HG02571 (cell line): ENCODE measurements at regions not wholly inside any gene's neighbourhood (a gene's known extent, or its start where the extent isn't known, plus 50 kb on each side); places are given as distances from the start of the nearest gene placed in this dataset.

Experiments used
- ATAC-seq: cut with Tn5 transposase; IDR thresholded peaks from one replicate; pipeline ENCODE4 v1.9.1; 2021; ENCODE audit warnings: mild to moderate bottlenecking, moderate library complexity; ENCODE audit not compliant: unreplicated experiment

DNA sequence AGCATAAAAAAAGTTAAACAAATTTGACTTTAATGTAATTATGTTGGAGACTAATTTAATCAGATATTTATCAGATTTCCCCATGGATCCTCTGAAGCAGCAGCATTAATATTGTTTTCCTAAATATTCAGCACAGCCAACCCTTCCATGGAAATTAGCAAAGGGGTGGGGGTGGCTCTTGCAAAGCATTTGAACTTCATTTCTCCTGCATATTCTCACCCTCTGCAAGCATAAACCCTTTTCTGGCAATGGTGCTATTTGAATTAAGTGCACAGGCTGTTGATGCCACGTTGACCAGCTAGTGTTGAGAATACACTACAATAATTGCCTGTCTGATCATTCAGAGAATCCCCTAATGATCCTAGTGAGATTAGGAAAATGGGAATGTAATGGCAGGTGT is 488.1 kb upstream of the KLF12 start:
- no peak for ATAC-seq

DNA sequence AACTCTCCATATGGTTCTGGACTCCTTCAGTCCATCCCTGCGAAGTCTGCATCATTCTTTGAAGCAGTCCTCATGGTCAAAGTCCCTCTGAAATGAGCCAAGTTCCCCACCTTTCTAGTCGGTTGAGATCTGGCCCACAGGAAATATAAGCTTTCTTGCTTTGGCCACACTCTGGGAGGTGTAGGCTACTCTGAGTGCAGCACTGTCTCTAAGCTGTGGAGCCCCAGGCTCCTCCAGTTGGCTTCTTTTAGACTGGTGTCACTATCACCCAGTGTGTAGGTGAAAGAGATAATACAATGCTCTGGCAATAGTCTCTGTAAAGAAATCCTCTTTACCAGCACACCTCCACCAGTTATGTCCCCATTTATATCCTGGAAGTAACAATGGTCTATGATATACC is 486.5 kb upstream of the KLF12 start:
- no peak for ATAC-seq

DNA sequence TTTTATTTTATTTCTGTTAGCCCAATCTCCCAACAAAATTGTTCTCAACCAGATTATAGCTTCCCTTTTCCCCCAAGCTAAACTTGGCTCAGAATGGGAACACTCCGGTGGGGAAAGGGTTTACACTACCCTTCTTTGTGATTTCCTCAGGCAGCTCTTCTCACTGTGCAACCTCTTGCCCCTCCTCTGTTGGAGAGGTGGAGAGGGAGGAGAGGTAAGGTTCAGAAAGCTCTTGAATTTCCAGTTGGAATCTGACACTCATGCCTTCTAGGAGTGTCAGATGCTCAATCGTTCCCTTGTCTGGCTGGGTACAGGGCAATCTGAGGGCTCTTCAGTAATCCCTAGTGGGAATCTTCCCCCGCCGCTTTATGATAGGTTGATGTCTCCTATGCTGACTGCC is 486.1 kb upstream of the KLF12 start:
- ATAC-seq = no peak

DNA sequence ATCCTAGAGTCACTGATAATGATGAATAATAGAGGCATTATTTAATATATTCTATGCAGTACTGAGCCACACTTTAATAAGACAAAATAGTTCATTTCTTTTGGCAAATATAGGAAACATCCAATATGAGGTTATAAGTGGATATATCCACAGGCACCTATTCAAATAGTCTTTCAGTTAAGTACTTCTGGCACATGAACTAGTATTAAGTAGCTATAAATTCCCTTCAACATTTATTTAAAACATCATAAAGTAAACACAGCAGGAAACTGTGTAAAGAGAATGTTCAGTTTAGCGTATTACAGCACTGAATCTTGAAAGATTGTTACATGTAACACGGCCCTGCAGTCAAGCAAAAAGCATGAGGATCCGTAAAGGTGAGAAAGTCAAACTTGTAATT is 463.3 kb upstream of the KLF12 start:
- no peak for ATAC-seq

DNA sequence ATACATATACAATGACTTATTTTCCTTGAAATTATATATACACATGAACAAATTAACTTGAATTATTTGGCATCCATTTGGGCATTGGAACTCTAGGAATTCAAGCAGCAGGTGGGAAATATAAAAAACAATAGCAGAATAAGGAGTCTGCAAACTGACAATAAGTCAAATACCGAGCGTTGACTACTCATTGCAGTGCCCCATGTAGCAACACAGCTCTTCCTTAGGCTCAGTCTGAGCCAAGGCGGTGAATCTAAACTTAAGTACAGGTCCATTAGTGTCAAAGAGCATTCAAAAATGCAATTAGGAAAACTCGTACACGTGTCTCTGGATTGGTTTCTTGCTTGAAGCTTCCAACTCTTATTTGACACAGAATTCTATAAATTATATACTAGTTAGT is 462.5 kb upstream of the KLF12 start:
- no peak for ATAC-seq

DNA sequence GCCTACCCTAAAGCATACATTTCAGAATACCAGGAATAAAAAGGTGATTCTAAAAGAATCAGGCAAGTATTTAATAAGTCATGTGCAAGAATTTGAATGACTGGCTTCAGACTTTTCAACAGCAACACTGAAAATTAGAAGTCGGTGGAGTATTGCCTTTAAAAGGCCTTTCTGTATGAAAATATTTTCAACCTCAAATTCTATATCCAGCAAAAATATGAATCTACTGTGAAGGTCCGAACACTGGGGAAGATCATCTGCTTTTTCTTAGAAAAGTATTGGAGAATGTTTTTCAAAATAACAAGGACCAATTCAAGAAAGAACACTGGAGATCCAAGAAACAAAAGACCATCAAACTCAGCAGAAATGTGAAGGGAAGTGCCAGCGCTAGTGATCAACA is 459.5 kb upstream of the KLF12 start:
- ATAC-seq = no peak

DNA sequence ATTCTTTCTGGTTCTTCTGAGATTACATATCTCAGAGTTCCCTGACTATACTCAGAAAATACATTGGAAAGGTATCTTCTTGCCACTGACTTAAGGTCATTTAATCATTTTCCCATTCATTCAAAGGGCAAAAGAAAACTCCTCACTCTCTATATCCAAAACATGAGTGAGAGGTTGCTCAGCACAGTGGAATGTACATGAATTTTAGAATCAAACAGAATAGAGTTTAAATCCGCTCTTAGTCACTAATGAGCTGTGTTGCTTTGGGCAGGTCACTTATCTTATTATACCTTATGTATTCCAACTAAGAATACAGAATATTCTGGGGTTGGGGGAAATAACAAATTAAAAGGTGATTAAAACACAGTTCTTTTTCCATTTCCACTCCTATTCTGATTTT is 452.6 kb upstream of the KLF12 start:
- ATAC-seq = no peak

DNA sequence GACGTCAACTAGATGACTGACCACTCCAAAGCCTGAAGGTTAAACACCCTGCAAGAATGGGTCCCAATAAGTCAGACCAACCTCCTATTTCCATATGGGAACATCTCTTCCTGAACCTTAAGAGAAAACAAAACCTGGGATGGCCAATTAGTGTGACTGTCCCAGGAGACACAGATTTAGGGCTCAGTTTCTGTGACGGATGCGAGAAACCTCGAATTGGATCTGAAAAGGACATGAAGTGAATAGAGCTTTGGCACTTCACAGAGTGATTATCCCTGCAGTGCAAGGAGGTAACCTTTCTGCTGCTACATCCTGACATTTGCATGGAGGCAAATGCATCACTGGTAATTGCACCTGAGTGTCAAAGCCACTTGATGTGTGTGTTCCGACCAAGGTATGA is 442.2 kb upstream of the KLF12 start:
- no peak for ATAC-seq

DNA sequence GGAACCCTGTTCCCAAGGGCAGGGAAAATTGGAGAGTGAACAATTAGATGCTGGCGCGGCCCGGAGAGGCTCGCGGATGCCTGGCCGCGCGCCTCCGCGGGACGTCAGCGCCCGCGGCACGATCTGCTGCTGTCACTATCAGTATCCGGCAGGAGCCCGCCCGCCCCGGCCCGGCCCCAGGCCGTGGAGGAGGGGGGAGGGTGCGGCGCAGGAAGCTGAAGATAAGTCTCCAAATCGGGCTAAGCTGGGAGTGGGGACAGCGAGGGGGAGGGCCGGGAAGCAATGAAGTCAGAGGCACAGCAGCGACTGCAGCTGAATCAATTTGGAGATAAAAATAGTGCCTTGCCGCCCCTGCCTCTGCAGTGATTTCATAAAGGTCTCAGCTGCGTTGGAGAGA is 441.5 kb upstream of the KLF12 start:
- ATAC-seq = no peak

DNA sequence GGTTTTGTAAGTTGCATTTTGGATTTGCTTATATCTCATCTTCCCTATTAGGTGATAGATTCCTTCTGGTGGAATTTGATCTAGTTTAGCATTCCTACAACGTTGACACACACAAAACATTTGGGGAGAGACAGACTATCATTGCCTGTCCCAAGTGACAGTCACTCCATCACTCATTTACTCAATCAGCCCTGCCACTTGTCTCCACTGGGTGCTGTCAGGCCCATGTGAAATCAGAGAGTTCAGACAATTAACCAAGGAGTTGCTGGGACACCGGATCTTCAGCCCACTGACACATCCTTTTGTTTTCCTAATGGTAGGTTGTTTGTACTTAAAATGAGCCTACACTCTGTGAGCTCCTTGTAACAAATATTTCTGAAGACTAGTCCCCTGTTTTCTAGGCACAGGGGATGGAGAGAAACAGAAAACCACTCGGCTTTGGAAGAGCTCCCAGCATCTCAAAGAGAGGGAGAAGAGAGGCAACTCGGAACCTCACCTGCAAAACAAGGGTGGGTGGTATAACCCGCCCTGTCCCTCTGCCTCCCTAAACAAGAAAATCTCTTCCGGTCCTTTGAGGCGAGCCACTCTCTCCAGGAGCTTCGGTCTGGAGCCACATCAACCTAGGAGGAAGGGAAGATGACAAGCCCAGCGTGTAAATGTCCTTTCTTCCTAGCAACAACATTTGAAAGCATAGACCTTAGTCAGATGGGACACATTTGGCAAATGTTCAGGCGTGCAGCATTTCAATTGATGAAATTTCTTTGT is 440.9 kb upstream of the KLF12 start:
- no peak for ATAC-seq

DNA sequence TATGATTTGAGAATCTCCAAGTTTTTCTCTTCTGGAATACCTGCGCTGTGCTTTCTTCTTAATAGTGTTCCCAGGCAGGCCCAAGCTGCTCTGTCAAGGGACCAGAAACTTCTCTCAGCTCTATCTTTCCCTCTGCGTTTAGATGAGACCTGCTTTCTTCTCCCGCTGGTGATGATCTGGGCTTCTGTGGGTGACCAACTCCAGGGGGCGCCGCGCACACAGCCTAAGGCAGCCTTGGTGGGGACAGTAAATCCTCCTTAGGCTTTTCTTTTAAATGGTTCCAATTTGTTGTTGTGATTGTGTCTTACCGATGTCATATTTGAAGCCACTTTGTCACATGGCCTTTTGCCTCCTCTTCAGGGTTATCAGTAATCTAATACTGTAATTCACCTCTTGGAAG is 439.4 kb upstream of the KLF12 start:
- ATAC-seq = no peak

DNA sequence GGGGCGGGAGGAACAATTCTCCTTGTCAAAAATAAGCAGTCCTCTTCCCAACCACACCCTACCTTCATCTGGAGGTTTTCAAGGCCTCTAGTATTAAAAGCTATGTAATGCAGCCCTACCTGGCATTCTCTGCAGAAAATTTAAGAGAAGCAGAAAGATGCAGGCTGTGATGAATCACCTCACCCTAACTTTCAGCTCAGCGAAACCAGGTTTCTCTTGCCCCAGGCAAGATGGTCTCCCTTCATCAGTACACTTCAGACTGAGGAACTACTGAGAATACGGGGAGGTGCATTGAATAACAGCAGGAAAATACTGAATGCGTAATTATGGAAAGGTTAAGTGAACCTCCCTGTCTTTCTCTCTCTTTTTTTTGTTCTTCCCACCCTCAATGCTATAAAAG is 437.6 kb upstream of the KLF12 start:
- ATAC-seq = no peak

DNA sequence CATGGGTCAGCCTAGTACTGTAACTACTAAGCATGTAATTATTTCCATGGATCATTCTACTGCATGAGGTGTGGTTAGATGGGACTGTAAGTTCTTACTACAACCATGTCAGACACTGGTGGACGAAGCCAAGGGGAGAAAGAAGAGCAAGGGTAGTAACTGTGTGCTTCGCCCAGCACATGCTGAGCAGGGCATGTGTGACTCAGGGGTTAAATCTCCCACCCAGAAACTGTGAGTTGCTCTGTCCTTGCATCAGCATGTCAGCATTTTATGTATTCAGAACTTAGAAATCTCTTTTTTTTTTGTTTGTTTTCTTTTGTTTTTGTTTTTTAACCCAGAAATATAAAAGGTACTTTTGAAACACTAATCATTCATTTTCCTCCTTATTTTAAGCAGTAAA is 436.6 kb upstream of the KLF12 start:
- ATAC-seq = no peak

DNA sequence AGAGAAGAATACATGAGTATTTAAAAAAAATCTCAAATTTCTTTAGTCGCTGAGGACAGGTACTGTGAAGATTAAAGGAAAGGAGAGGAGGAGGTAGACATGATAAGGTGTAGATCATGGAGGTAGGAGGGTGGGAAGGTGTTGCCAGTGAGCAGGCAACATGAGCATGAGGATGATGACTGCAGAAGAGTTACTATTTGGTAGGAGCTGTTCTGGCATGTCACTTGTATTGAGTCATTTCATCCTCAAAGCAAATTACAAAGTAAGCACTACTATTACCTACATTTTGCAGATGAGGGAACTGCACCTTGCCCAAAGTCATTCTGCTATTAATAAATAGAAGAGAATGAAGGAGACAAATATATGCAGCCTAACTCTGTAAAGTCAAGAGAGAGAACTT is 435.8 kb upstream of the KLF12 start:
- no peak for ATAC-seq

DNA sequence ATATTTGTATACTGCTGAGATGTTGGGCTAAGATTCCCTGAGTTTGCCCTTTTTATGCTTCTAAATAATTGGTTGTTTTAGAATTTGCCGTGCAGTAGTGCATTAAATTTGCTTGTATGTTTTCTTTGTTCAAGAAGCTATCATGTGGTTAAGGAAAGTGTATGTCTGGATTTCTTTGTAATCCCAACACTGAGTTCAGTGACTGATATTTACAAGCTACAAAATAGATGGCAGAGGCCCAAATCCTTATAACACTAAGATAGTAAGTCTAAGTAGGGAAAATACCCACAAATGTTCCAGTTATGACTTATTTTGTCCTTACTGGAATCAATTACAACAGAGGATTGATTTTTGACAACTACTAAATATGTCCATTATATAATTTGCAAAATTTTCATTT is 435.0 kb upstream of the KLF12 start:
- ATAC-seq = no peak

DNA sequence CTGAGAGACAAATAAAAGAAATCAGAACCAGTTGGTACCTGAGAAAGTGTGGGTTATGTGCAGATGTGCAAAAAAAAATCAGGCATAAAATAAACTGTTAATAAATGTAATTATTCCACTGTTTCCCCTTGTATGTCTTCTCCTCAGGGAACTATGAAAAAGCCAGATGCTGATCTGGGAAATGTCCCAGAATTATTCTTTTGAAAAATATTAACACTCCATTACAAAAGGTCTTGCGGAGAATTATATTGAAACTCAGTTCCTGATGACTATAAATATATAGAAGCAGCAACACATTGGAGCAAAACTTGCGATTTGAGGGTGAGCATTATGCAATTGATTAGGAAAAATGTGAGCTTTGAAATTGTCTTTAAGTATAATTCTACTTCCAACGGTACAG is 433.3 kb upstream of the KLF12 start:
- ATAC-seq = no peak

DNA sequence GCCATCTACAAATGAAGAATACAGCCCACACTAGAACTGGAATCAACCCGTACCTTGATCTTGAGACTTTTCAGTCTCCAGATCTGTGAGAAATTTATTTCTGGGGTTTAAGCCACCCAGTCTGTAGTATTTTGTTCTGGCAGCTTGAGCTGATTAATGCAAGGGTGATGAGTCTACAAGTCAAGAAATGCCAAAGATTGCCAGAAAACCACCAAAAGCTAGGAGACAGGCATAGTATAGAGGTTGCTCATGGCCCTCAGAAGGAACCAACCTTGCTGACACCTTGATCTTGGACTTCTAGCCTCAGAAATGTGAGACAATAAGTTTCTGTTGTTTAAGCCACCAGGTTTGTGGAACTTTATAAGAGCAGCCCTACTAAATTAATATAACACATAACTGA is 428.2 kb upstream of the KLF12 start:
- ATAC-seq = no peak

DNA sequence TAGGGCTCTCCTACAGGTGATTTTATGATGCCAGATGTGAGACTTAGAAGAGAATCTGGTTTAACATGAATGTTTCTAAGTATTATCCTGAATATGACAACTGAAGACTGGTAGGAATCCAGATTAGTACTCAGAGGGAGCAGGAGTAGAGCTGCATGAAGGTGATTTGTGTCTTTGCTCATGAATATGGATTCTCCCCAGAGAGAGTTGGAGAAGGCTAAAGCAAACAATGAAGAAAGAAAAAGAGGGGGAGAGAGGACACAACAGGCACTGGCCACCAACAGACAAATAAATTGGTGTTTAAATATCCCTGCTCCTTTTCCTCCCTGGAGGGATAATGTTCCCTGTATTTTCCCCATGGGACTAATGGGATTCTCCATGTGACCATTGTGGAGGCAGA is 427.0 kb upstream of the KLF12 start:
- no peak for ATAC-seq

DNA sequence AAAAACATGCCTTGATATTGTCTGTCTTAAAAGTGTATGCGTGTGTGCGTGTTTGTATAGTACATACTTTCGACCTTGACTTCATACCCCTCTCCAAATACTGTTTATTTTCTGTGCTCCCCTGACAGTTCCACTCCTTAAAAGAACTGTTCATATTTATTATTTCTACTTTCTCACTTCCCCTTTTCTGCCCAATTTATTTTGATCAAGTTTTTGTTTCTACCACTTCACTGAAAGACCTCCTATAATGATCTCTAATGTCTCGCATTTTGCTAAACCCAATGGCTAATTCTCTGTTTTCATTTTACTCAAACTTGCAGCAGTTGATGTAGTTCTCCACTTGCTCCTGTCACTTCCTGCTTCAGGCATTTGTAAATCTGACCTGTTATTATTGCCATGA is 426.1 kb upstream of the KLF12 start:
- no peak for ATAC-seq

DNA sequence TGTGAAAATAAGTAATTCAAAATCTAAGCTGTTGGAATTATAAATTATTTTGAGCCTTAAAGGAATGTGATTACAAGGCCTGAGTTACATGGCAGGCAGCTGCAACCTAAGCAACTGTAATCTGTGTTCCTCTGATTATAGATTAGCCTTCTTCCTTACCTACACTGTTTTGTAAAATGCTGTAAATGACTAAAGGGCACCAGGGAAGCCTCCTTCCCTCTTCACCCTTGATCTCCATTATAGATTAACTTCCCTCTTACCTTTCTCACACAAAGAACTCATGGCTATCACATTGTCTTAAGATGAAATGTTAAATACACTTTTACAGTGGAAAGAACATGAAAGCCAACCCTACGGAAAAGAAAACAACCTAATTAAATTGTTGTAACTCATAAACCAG is 423.7 kb upstream of the KLF12 start:
- ATAC-seq = no peak

DNA sequence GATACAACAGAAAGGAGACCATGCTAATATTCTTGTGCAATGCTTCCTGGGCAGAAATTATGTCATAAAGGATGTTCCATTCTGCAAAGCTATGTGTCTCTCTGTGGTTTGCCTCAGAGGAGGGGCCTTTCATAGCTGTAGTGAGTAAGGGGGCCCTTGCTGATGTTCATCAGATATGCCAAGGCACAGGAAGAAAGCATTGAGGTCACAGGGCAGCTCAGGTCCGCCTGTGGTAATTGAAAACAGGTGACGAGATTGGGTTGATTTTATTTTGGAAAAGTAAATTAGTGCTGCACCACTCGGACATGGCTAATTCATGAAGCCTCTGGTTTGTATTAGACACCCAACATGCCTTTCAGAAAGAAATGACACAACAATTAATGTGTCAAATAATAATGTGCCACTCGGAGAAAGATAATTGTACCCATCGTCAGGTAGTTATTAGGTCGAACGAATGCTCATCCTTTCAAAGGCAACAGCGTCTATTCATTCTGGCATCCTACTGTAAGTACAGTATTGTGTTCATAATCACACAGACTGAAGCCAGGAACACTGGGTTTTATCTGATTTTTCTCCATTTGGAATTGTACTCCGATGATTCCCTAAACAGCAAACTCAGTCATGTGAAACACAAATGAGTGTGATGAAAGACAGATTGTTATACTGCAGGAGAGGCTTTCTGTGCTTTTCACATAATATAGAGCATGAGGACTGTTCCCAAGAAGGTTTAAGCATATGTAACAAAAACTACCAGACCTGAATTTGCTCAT is 421.6 kb upstream of the KLF12 start:
- no peak for ATAC-seq

DNA sequence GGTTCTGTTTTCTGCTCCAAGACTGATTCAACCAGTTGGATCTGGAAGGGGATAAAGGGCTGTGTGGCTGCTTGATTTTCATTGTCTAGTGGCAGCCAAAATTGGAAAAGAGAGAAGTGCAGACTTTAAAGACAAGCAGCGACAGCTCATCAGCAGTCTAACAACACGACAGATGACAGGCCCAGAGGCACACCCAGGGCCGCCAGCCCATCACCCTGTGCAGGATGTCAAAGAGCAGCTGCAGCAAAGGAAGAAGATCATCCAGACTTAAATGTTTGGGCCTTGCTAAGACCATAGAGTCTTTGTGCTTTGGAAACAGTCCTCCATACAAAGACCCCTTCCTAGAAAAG is 421.0 kb upstream of the KLF12 start:
- no peak for ATAC-seq
